ENCODE measurements at regions not wholly inside any gene's neighbourhood (a gene's known extent, or its start where the extent isn't known, plus 50 kb on each side); places are given as distances from the start of the nearest gene placed in this dataset.

DNA sequence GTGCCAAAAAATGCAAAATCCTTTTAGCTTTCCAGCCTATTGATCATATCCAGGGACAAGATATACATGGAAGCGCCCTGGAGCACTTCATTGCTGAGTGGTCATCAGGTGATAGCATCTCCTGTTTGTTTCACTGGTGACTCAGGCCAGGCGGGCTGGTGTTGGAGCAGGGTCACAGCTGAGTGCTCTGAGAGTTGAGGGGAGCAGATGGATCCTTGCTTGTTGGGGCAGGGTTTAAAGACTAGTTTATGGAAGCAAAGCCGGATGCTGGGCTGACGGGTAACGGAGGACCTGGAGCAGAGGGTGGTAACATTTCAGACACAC, 405.0 kb upstream of the TPM1 start:
- TF ChIP-seq, protein P1, sequence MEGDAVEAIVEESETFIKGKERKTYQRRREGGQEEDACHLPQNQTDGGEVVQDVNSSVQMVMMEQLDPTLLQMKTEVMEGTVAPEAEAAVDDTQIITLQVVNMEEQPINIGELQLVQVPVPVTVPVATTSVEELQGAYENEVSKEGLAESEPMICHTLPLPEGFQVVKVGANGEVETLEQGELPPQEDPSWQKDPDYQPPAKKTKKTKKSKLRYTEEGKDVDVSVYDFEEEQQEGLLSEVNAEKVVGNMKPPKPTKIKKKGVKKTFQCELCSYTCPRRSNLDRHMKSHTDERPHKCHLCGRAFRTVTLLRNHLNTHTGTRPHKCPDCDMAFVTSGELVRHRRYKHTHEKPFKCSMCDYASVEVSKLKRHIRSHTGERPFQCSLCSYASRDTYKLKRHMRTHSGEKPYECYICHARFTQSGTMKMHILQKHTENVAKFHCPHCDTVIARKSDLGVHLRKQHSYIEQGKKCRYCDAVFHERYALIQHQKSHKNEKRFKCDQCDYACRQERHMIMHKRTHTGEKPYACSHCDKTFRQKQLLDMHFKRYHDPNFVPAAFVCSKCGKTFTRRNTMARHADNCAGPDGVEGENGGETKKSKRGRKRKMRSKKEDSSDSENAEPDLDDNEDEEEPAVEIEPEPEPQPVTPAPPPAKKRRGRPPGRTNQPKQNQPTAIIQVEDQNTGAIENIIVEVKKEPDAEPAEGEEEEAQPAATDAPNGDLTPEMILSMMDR (conservative IDR thresholded peaks at IDR 0.05) = no peak
- TF ChIP-seq EZH2 (IDR thresholded peaks at IDR 0.05; ENCODE audit: low read depth) = no peak
